Left ventricle myocardium inferior (tissue), 1 donor: ENCODE measurements at regions not wholly inside any gene's neighbourhood (a gene's known extent, or its start where the extent isn't known, plus 50 kb on each side); places are given as distances from the start of the nearest gene placed in this dataset.
A peak's percentile ranks its signal among the peaks of the same experiment; 100 is the strongest.

Experiments
- DNase-seq: peaks from one replicate; pipeline ENCODE4 v3.0.0-alpha.2; 2020
- H3K27ac ChIP-seq: fragments of 200-600 bp; replicated peaks from 2 replicates; pipeline ENCODE4 v1.8.0; 2021
- H3K27me3 ChIP-seq: fragments of 200-600 bp; 2 replicates; pipeline ENCODE4 v1.8.0; 2021; ENCODE audit warnings: low read depth
- H3K36me3 ChIP-seq: fragments of 200-600 bp; 2 replicates; pipeline ENCODE4 v1.8.0; 2021
- H3K4me1 ChIP-seq: fragments of 200-600 bp; 2 replicates; pipeline ENCODE4 v1.8.0; 2021
- H3K4me3 ChIP-seq: fragments of 200-600 bp; 2 replicates; pipeline ENCODE4 v1.8.0; 2021; ENCODE audit warnings: mild to moderate bottlenecking, moderate library complexity
- H3K9me3 ChIP-seq: fragments of 200-600 bp; replicated peaks from 2 replicates; pipeline ENCODE4 v1.8.0; 2021
- intact Hi-C: fragments of 100-400 bp; cut with micrococcal nuclease; formaldehyde crosslinking; loops from one replicate; pipeline ENCODE4 v1.11.0; 2022
- TF ChIP-seq, protein P1 (sequence below): fragments of 200-600 bp; IDR thresholded peaks from 2 replicates; pipeline ENCODE4 v1.8.0; 2021; ENCODE audit warnings: antibody characterized with exemption, mild to moderate bottlenecking, borderline replicate concordance
- donor health status: DM: no; HTN: yes; CAD: no; lungs with severe emphysema.

- DNase-seq, result no peak
- Histone ChIP-seq H3K4me3 (no peak overlapping the region), H3K27ac (no peak overlapping the region), H3K4me1 (no peaks in the 10 kb centered on the region), H3K9me3 (peaks cover 7% of the 10 kb centered on the region), H3K27me3 (no peaks in the 10 kb centered on the region), H3K36me3 (peaks cover 11% of the 10 kb centered on the region)
- intact Hi-C loops, result no loop called here
- TF ChIP-seq, protein P1, sequence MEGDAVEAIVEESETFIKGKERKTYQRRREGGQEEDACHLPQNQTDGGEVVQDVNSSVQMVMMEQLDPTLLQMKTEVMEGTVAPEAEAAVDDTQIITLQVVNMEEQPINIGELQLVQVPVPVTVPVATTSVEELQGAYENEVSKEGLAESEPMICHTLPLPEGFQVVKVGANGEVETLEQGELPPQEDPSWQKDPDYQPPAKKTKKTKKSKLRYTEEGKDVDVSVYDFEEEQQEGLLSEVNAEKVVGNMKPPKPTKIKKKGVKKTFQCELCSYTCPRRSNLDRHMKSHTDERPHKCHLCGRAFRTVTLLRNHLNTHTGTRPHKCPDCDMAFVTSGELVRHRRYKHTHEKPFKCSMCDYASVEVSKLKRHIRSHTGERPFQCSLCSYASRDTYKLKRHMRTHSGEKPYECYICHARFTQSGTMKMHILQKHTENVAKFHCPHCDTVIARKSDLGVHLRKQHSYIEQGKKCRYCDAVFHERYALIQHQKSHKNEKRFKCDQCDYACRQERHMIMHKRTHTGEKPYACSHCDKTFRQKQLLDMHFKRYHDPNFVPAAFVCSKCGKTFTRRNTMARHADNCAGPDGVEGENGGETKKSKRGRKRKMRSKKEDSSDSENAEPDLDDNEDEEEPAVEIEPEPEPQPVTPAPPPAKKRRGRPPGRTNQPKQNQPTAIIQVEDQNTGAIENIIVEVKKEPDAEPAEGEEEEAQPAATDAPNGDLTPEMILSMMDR, result no peak
Measured at GRCh38 chr5:66406761-66407336, 189.3 kb upstream of the MAST4 start.

- H3K9me3 ChIP-seq, result peaks cover 7% of the 10 kb centered on the region
- intact Hi-C loops, result no loop called here
- no peak for DNase-seq
- no peak overlapping the region for H3K4me3 ChIP-seq
- TF ChIP-seq, protein P1, result no peak
- peak overlapping the region; percentile 10 for H3K27ac ChIP-seq
- no peaks in the 10 kb centered on the region for H3K27me3 ChIP-seq
- peaks cover 11% of the 10 kb centered on the region for H3K36me3 ChIP-seq
- H3K4me1 ChIP-seq, result no peaks in the 10 kb centered on the region
Measured at GRCh38 chr5:66407765-66408164, 188.4 kb upstream of the MAST4 start.

GRCh38 chr5:66408576-66408975, 187.6 kb upstream of the MAST4 start:
- TF ChIP-seq, protein P1, result no peak
- no peak overlapping the region for H3K4me3 ChIP-seq
- peaks cover 11% of the 10 kb centered on the region for H3K36me3 ChIP-seq
- peaks cover 7% of the 10 kb centered on the region for H3K9me3 ChIP-seq
- no peaks in the 10 kb centered on the region for H3K27me3 ChIP-seq
- intact Hi-C loops, result no loop called here
- H3K4me1 ChIP-seq, result peaks cover 8% of the 10 kb centered on the region
- H3K27ac ChIP-seq, result no peak overlapping the region
- no peak for DNase-seq

GRCh38 chr5:66410122-66410521, 186.1 kb upstream of the MAST4 start:
- Histone ChIP-seq H3K36me3 (peaks cover 11% of the 10 kb centered on the region), H3K27ac (peak overlapping the region; percentile 28), H3K4me1 (peaks cover 23% of the 10 kb centered on the region), H3K9me3 (peaks cover 7% of the 10 kb centered on the region), H3K4me3 (no peak overlapping the region), H3K27me3 (no peaks in the 10 kb centered on the region)
- intact Hi-C loops, result no loop called here
- no peak for DNase-seq
- TF ChIP-seq, protein P1, result no peak

GRCh38 chr5:66411701-66412100, 184.5 kb upstream of the MAST4 start:
- no peak overlapping the region for H3K4me3 ChIP-seq
- no peak overlapping the region for H3K27ac ChIP-seq
- peaks cover 35% of the 10 kb centered on the region for H3K4me1 ChIP-seq
- peaks cover 8% of the 10 kb centered on the region for H3K36me3 ChIP-seq
- TF ChIP-seq, protein P1, result no peak
- DNase-seq, result no peak
- intact Hi-C loops, result no loop called here
- H3K9me3 ChIP-seq, result peaks cover 7% of the 10 kb centered on the region
- H3K27me3 ChIP-seq, result no peaks in the 10 kb centered on the region
